GM10248 (cell line): ENCODE measurements at regions not wholly inside any gene's neighbourhood (a gene's known extent, or its start where the extent isn't known, plus 50 kb on each side); places are given as distances from the start of the nearest gene placed in this dataset.

Experiments
- CTCF ChIA-PET: fragments of 300-600 bp; sonication (Branson Sonifier 250); formaldehyde crosslinking; extraction: SDS; loops from one replicate; lab custom pipeline; 2021; ENCODE audit warnings: antibody characterized with exemption; lab: Yijun Ruan, JAX
- POLR2A ChIA-PET: fragments of 350-650 bp; sonication (Branson Sonifier 250); formaldehyde crosslinking; extraction: SDS; loops from one replicate; lab custom pipeline; 2020; ENCODE audit warnings: antibody characterized with exemption; lab: Yijun Ruan, JAX
- DNase-seq: peaks from one replicate; pipeline ENCODE4 v3.0.0; 2012; ENCODE audit errors: extremely low spot score
- TF ChIP-seq, protein P1 (sequence below): IDR thresholded peaks from 2 replicates; pipeline ENCODE4 v1.5.1; 2012; ENCODE audit warnings: mild to moderate bottlenecking, low read depth; ENCODE audit errors: extremely low read depth, missing control alignments, control extremely low read depth

DNA sequence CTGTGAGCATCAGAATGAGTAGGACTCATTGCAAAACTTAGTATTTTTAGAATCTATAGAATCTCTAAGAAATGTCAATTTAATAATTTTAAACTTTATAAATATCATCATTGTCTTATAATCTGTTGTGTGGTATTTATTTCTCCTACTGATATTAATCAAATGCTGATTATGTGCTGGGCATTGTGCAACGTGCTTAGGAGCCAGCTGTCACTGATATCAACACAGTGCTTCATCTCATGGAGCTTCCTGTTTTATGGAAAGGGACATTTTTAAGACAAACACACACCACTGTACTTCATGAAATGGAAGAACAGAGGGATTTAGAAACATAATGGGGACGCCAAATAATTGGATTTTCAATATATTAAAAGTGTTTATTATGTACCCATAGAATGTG, 737.9 kb upstream of the TMPRSS15 start:
- ChIA-PET POLR2A (no interaction called here), CTCF (no interaction called here)
- no peak for DNase-seq
- TF ChIP-seq, protein P1, sequence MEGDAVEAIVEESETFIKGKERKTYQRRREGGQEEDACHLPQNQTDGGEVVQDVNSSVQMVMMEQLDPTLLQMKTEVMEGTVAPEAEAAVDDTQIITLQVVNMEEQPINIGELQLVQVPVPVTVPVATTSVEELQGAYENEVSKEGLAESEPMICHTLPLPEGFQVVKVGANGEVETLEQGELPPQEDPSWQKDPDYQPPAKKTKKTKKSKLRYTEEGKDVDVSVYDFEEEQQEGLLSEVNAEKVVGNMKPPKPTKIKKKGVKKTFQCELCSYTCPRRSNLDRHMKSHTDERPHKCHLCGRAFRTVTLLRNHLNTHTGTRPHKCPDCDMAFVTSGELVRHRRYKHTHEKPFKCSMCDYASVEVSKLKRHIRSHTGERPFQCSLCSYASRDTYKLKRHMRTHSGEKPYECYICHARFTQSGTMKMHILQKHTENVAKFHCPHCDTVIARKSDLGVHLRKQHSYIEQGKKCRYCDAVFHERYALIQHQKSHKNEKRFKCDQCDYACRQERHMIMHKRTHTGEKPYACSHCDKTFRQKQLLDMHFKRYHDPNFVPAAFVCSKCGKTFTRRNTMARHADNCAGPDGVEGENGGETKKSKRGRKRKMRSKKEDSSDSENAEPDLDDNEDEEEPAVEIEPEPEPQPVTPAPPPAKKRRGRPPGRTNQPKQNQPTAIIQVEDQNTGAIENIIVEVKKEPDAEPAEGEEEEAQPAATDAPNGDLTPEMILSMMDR = no peak

DNA sequence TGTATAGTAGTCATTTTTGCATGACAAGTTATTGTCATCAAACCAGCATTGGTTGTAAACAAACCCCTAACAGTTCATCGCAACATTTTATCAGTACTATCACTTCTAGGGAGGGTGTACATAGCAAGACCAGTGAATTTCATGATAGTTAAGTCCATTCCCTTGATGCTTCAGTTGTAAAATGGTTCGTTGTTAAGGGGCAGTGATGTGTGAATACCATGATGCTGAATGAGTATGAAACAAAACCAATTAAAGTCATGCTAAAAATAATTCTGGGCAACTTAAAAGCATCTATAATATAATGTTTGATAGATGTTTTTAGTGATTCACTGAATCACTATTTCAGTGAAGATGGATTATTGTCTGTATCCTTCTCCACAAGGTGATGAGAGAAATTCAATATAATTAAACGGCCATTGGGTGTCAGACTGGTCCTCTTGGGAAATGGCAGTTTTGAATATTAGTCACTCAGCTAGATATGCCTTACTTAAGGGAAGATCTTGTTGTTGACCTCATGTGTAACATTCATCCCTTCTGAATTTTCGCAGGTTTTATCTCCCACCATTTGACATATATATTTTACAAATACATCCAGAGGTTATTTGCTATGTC, 742.2 kb upstream of the TMPRSS15 start:
- no peak for DNase-seq
- TF ChIP-seq, protein P1 = no peak
- CTCF ChIA-PET = no interaction called here
- POLR2A ChIA-PET = no interaction called here

DNA sequence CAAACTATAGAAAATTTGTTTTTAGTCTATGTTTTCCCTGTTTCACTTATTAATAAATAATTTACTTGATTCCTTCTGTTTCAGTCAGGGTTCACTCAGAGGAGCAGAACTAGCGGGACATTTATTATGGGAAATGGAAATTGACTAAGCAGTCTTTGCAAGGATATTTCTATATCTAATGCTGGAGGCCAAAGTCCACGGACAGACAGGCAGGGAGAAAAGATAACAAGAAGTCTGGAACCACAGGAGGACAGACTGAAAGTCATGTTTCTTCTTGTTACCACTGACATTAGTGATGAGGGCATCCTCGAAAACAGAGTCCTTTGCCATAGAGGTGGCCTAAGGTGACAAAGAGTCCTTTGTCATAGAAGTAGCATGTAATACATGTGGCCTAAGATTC, 744.5 kb upstream of the TMPRSS15 start:
- ChIA-PET POLR2A (no interaction called here), CTCF (no interaction called here)
- no peak for DNase-seq
- TF ChIP-seq, protein P1 = no peak

DNA sequence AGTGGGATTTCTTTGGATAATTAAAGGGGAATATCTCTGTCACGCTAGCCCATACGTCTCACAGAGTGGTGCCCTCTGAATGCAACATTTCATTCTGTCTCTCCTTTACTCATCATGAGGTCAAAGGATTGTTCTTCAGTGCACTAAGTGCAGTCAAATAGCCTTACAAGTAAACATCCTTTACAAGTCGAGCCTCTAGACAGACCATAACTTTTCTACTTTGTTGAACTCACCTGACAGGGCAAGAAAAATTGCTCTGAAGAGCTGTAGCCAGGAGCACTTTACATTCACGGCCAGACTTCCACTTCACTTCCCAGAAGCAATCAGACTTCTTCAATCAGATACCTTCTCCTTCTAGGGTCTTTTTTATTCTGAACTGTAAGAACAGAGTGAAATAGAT, 768.0 kb upstream of the TMPRSS15 start:
- CTCF ChIA-PET = no interaction called here
- POLR2A ChIA-PET = no interaction called here

DNA sequence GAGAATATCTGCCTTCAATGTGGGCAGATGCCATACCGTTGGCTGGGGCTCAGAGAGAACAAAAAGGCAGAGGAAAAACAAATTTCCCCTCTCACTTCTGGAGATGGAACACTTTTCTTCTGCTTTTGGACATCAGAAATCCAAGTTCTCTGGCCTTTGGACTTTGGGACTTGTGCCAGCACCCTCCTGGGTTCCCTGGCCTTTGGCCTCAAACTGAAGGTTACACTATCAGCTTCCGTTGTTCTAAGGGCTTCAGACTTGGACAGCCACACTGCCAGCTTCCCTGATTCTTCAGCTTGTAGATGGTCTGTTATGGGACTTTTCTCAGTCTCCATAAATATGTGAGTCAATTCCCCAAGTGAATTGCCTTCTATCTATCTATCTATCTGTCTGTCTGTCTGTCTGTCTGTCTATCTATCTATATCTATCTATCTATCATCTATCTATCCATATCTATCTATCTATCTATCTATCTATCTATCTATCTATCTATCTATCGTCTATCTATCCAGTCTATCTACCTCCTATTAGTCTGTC, 778.1 kb upstream of the TMPRSS15 start:
- DNase-seq = no peak
- POLR2A ChIA-PET = no interaction called here
- CTCF ChIA-PET = no interaction called here
- TF ChIP-seq, protein P1 = no peak

More for the DNA sequence above, 768.0 kb upstream of the TMPRSS15 start:
- DNase-seq = no peak
- TF ChIP-seq, protein P1 = no peak

DNA sequence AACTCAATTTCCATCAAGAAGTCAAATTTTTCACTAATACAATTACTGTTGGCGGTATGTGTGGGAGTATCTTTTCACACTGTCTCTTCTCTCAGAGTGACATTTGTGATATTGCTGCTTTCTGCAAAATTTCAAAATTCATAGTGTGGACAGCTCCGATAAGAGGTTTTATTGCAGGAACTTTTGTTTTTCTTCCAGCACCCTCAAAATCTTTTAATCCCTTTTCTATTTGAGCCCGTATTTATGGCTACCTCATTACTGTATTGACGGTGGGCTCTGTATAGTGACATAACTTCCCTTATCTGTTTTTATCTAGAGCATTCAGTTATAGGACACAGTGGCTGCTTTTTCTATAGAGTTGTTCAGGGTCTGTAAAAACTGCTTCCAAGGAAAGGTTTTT, 794.4 kb upstream of the TMPRSS15 start:
- ChIA-PET POLR2A (no interaction called here), CTCF (no interaction called here)
- DNase-seq = no peak
- TF ChIP-seq, protein P1 = no peak
